ENCODE measurements at regions not wholly inside any gene's neighbourhood (a gene's known extent, or its start where the extent isn't known, plus 50 kb on each side); places are given as distances from the start of the nearest gene placed in this dataset.

- intact Hi-C loops (cut with micrococcal nuclease), result no loop called here
- H3K4me3 ChIP-seq (replicated peaks in 1 of 3; ENCODE audit: insufficient read depth in 1 of 3, low read depth in 1 of 3, low read length in 3 of 3), result no peak overlapping the region
- H3K27me3 ChIP-seq (ENCODE audit: control insufficient read depth in 2 of 2, insufficient read depth in 2 of 2, low read length in 2 of 2), result no peaks in the 10 kb centered on the region
- H3K9me1 ChIP-seq (replicated peaks; ENCODE audit: control insufficient read depth, extremely low read depth, insufficient read depth, low read length), result no peaks in the 10 kb centered on the region
- H3K27ac ChIP-seq (ENCODE audit: insufficient read depth, low read depth, low read length), result no peak overlapping the region
- H3K9me3 ChIP-seq (replicated peaks; ENCODE audit: control insufficient read depth, insufficient read depth, low read length), result no peaks in the 10 kb centered on the region
- FAIRE-seq (no peak), DNase-seq (ENCODE audit: low read depth, low spot score) (no peak)
- ChIA-PET POLR2A (no interaction called here), CTCF (no interaction called here)
- no peaks in the 10 kb centered on the region for H3K4me1 ChIP-seq (ENCODE audit: control insufficient read depth, extremely low read depth, insufficient read depth, low read length)
- no peak for TF ChIP-seq FOS (IDR thresholded peaks at IDR 0.05; ENCODE audit: borderline replicate concordance, insufficient read depth, low read length)
- no peak for TF ChIP-seq JUN (IDR thresholded peaks at IDR 0.05; ENCODE audit: borderline replicate concordance, insufficient read depth, insufficient read length, low read depth)
- no peak for TF ChIP-seq CTCF (IDR thresholded peaks at IDR 0.05; ENCODE audit: extremely low read depth in 1 of 2, insufficient read depth in 1 of 2, low read depth in 1 of 2, low read length in 2 of 2)
- TF ChIP-seq GATA2 (IDR thresholded peaks at IDR 0.05; ENCODE audit: insufficient read depth, insufficient read length, low read depth, low read length), result no peak
- TF ChIP-seq POLR2A (IDR thresholded peaks at IDR 0.05; ENCODE audit: low read depth, low read length), result no peak
- no peak for TF ChIP-seq POLR2AphosphoS5 (IDR thresholded peaks at IDR 0.05; ENCODE audit: insufficient read depth, low read depth, low read length)
- TF ChIP-seq MYC (IDR thresholded peaks at IDR 0.05; ENCODE audit: low read depth, low read length), result no peak
- no peak for TF ChIP-seq MAX (IDR thresholded peaks at IDR 0.05; ENCODE audit: insufficient read depth, insufficient read length)
- no peak overlapping the region for H2AFZ ChIP-seq (ENCODE audit: low read depth, low read length)
- H3K36me3 ChIP-seq (ENCODE audit: control insufficient read depth in 2 of 2, extremely low read depth in 1 of 2, insufficient read depth in 2 of 2, low read length in 2 of 2), result no peaks in the 10 kb centered on the region
- H3K4me2 ChIP-seq (ENCODE audit: insufficient read depth, low read length), result no peak overlapping the region
- H3K9ac ChIP-seq (replicated peaks; ENCODE audit: extremely low read depth, insufficient read depth, low read length), result no peak overlapping the region
- BruUV-seq (replicated peaks), result no TSS peak
- dilution Hi-C loops (cut with MboI; ENCODE audit: extremely low pct_ligation_motif_present, low sequenced_read_pairs), result no loop called here
- H3K79me2 ChIP-seq (ENCODE audit: control insufficient read depth, insufficient read depth, low read length), result no peaks in the 10 kb centered on the region
- no peaks in the 10 kb centered on the region for H4K20me1 ChIP-seq (replicated peaks; ENCODE audit: control insufficient read depth, extremely low read depth, insufficient read depth, low read length)
Measured at GRCh38 chr15:96398776-96399175, 68.3 kb downstream of the NR2F2 start.

All from endothelial cell of umbilical vein (primary cell).